H1 (cell line): ENCODE measurements at regions not wholly inside any gene's neighbourhood (a gene's known extent, or its start where the extent isn't known, plus 50 kb on each side); places are given as distances from the start of the nearest gene placed in this dataset.

Source experiments
- CTCF ChIA-PET: fragments of 300-600 bp; sonication (Branson Sonifier 250); formaldehyde crosslinking; loops from one replicate; lab custom pipeline; 2021; ENCODE audit not compliant: partially characterized antibody; lab: Charles Lee
- POLR2A ChIA-PET: fragments of 300-600 bp; sonication (Branson Sonifier 250); formaldehyde crosslinking; loops from one replicate; lab custom pipeline; 2021; ENCODE audit warnings: inconsistent platforms; ENCODE audit not compliant: partially characterized antibody; lab: Charles Lee
- DNase-seq, 2 experiments: peaks; one replicate each; pipeline versions ENCODE4 v3.0.0 to v3.0.0-alpha.2; 2010 to 2022; ENCODE audit warnings: low spot score in 2 of 2, low read depth in 1 of 2, mixed read lengths in 1 of 2
- FAIRE-seq: peaks from 2 replicates; lab custom pipeline; 2011; peaks lifted over from hg19 to GRCh38; lab: Jason Lieb, UNC
- H2AFZ ChIP-seq: 2 replicates; pipeline ENCODE4 v1.8.1; 2012; ENCODE audit warnings: low read length, inconsistent platforms
- H2AK5ac ChIP-seq: 2 replicates; pipeline ENCODE4 v1.6.1; 2013; ENCODE audit warnings: low read depth, low read length
- H2BK120ac ChIP-seq: replicated peaks from 2 replicates; pipeline ENCODE3; 2013; ENCODE audit warnings: low read depth, low read length, inconsistent platforms
- H2BK12ac ChIP-seq: 2 replicates; pipeline ENCODE4 v1.6.1; 2013; ENCODE audit warnings: low read depth, low read length
- H2BK15ac ChIP-seq: 2 replicates; pipeline ENCODE4 v1.6.1; 2013; ENCODE audit warnings: low read length
- H2BK20ac ChIP-seq: 2 replicates; pipeline ENCODE4 v1.6.1; 2013; ENCODE audit warnings: low read length
- H2BK5ac ChIP-seq: 2 replicates; pipeline ENCODE4 v1.6.1; 2013; ENCODE audit warnings: low read depth, low read length
- H3K14ac ChIP-seq: 2 replicates; pipeline ENCODE4 v1.6.1; 2013; ENCODE audit warnings: inconsistent platforms; ENCODE audit not compliant: insufficient read length
- H3K18ac ChIP-seq: 2 replicates; pipeline ENCODE4 v1.6.1; 2013; ENCODE audit warnings: low read length; ENCODE audit errors: extremely low read depth
- H3K23ac ChIP-seq: 2 replicates; pipeline ENCODE4 v1.6.1; 2013; ENCODE audit warnings: inconsistent platforms; ENCODE audit not compliant: insufficient read length
- H3K23me2 ChIP-seq: 2 replicates; pipeline ENCODE4 v1.6.1; 2013; ENCODE audit warnings: low read depth, low read length
- H3K27ac ChIP-seq: 2 replicates; pipeline ENCODE4 v1.6.1; 2011; ENCODE audit warnings: low read depth, low read length, inconsistent platforms
- H3K27me3 ChIP-seq, 4 experiments: replicated peaks in 1 of 4; 1 replicate in 1 of 4; 2 replicates in 3 of 4; pipeline versions ENCODE4 v1.6.1 to v1.8.1; 2011 to 2013; ENCODE audit warnings: low read length in 3 of 4, mild to moderate bottlenecking in 3 of 4, inconsistent platforms in 2 of 4, mixed read lengths in 2 of 4, moderate library complexity in 1 of 4; ENCODE audit not compliant: control insufficient read depth in 3 of 4, insufficient read depth in 3 of 4; ENCODE audit errors: extremely low read depth in 1 of 4
- H3K36me3 ChIP-seq, 4 experiments: 2 replicates each; pipeline versions ENCODE4 v1.6.1 to v1.8.1; 2011 to 2013; ENCODE audit warnings: mild to moderate bottlenecking in 4 of 4, low read length in 3 of 4, moderate library complexity in 2 of 4, control low read depth in 1 of 4, inconsistent platforms in 1 of 4; ENCODE audit not compliant: insufficient read depth in 4 of 4, control insufficient read depth in 2 of 4
- H3K4ac ChIP-seq: replicated peaks from 2 replicates; pipeline ENCODE3; 2013; ENCODE audit warnings: low read length, low read depth, mixed read lengths, inconsistent platforms; ENCODE audit not compliant: insufficient read length
- H3K4me1 ChIP-seq, 4 experiments: replicated peaks in 1 of 4; 1 replicate in 1 of 4; 2 replicates in 3 of 4; pipeline versions ENCODE4 v1.6.1 to v1.8.1; 2011 to 2013; ENCODE audit warnings: low read length in 3 of 4, inconsistent platforms in 2 of 4, mixed read lengths in 1 of 4; ENCODE audit not compliant: insufficient read depth in 4 of 4, control insufficient read depth in 3 of 4
- H3K4me2 ChIP-seq, 2 experiments: 2 replicates each; pipeline versions ENCODE4 v1.6.1 to v1.8.1; 2011 to 2013; ENCODE audit warnings: low read depth in 2 of 2, low read length in 2 of 2, control low read depth in 1 of 2, inconsistent platforms in 1 of 2, mild to moderate bottlenecking in 1 of 2; ENCODE audit not compliant: insufficient read depth in 1 of 2
- H3K4me3 ChIP-seq, 4 experiments: fragments of 200-600, 300-600 bp in 1 of 4; sonication (generic), shearing (Covaris generic), sonication (Bioruptor Twin) in 1 of 4; 2 replicates each; pipeline versions ENCODE4 v1.5.1 to v1.8.1; 2011 to 2016; ENCODE audit warnings: low read length in 4 of 4, low read depth in 3 of 4, control low read depth in 2 of 4, inconsistent platforms in 2 of 4, mild to moderate bottlenecking in 2 of 4, mixed read lengths in 1 of 4, moderate library complexity in 1 of 4; ENCODE audit not compliant: insufficient read depth in 2 of 4; ENCODE audit errors: extremely low read depth in 1 of 4
- H3K56ac ChIP-seq: replicated peaks from 2 replicates; pipeline ENCODE3; 2013; ENCODE audit warnings: low read depth, mild to moderate bottlenecking, mixed read lengths, low read length, inconsistent platforms; ENCODE audit not compliant: insufficient read length
- H3K79me1 ChIP-seq: 2 replicates; pipeline ENCODE4 v1.6.1; 2013; ENCODE audit warnings: low read depth, low read length, control low read depth
- H3K79me2 ChIP-seq, 2 experiments: 2 replicates each; pipeline versions ENCODE4 v1.6.1 to v1.8.1; 2012 to 2013; ENCODE audit warnings: low read length in 2 of 2, mild to moderate bottlenecking in 2 of 2, inconsistent platforms in 1 of 2; ENCODE audit not compliant: insufficient read depth in 2 of 2, control insufficient read depth in 1 of 2
- H3K9ac ChIP-seq, 4 experiments: replicated peaks in 1 of 4; 1 replicate in 1 of 4; 2 replicates in 3 of 4; pipeline versions ENCODE4 v1.6.1 to v1.8.1; 2011 to 2013; ENCODE audit warnings: low read depth in 3 of 4, low read length in 3 of 4, control low read depth in 2 of 4, mild to moderate bottlenecking in 2 of 4, moderate library complexity in 2 of 4, inconsistent platforms in 1 of 4; ENCODE audit errors: extremely low read depth in 1 of 4
- H3K9me3 ChIP-seq, 2 experiments: 2 replicates each; pipeline versions ENCODE4 v1.6.1 to v1.8.1; 2012 to 2013; ENCODE audit warnings: mild to moderate bottlenecking in 2 of 2, moderate library complexity in 2 of 2, control low read depth in 1 of 2, inconsistent platforms in 1 of 2, low read depth in 1 of 2, low read length in 1 of 2, mixed read lengths in 1 of 2; ENCODE audit not compliant: insufficient read depth in 2 of 2
- H4K20me1 ChIP-seq, 2 experiments: replicated peaks in 1 of 2; 2 replicates each; pipeline versions ENCODE3 to v1.8.1; 2011 to 2013; ENCODE audit warnings: inconsistent platforms in 2 of 2, low read length in 2 of 2, mild to moderate bottlenecking in 1 of 2; ENCODE audit not compliant: insufficient read depth in 2 of 2, control insufficient read depth in 1 of 2
- H4K5ac ChIP-seq: 2 replicates; pipeline ENCODE4 v1.6.1; 2013; ENCODE audit warnings: low read length, low read depth, mixed read lengths, inconsistent platforms; ENCODE audit not compliant: insufficient read length
- H4K8ac ChIP-seq: 2 replicates; pipeline ENCODE4 v1.8.0; 2013; ENCODE audit warnings: mild to moderate bottlenecking, moderate library complexity, low read length, inconsistent platforms; ENCODE audit not compliant: insufficient read depth; ENCODE audit errors: extremely low read depth
- H4K91ac ChIP-seq: replicated peaks from 2 replicates; pipeline ENCODE3; 2013; ENCODE audit warnings: low read length, mixed read lengths, inconsistent platforms; ENCODE audit not compliant: insufficient read length
- BACH1 ChIP-seq: IDR thresholded peaks from 2 replicates; pipeline ENCODE4 v1.6.1; 2012; ENCODE audit warnings: low read length, improper control_type of control experiment
- BCL11A ChIP-seq, 2 experiments: IDR thresholded peaks; one replicate each; pipeline ENCODE4 v1.6.1; 2011; ENCODE audit warnings: low read depth in 2 of 2, low read length in 2 of 2, mild to moderate bottlenecking in 2 of 2
- BRCA1 ChIP-seq: IDR thresholded peaks from 2 replicates; pipeline ENCODE4 v1.6.1; 2012; ENCODE audit warnings: low read depth, low read length, improper control_type of control experiment
- CBX8 ChIP-seq: fragments of 300-800, 300-1000 bp; sonication (generic); IDR thresholded peaks from 2 replicates; pipeline ENCODE4 v1.7.1; 2016; ENCODE audit warnings: low read depth, low read length, borderline replicate concordance
- KDM4A ChIP-seq: IDR thresholded peaks from one replicate; pipeline ENCODE4 v1.7.1; 2012; ENCODE audit warnings: low read depth, mild to moderate bottlenecking, moderate library complexity, low read length, inconsistent platforms; ENCODE audit not compliant: severe bottlenecking
- KDM5A ChIP-seq: fragments of 200-600 bp; IDR thresholded peaks from 2 replicates; pipeline ENCODE4 v1.7.1; 2012; ENCODE audit warnings: mild to moderate bottlenecking, low read length, inconsistent platforms, mixed read lengths
- NRF1 ChIP-seq: IDR thresholded peaks from 2 replicates; pipeline ENCODE4 v1.6.1; 2011; ENCODE audit warnings: mild to moderate bottlenecking, low read depth, low read length, improper control_type of control experiment
- POLR2AphosphoS5 ChIP-seq: IDR thresholded peaks from 2 replicates; pipeline ENCODE4 v1.6.1; 2011; ENCODE audit warnings: low read depth, low read length
- POU5F1 ChIP-seq: IDR thresholded peaks from 2 replicates; pipeline ENCODE4 v1.6.1; 2011; ENCODE audit warnings: low read depth, mild to moderate bottlenecking, low read length, moderate library complexity
- RFX5 ChIP-seq: IDR thresholded peaks from 2 replicates; pipeline ENCODE4 v1.6.1; 2011; ENCODE audit warnings: low read depth, low read length, improper control_type of control experiment, borderline replicate concordance
- RNF2 ChIP-seq: fragments of 200-900, 300-1000 bp; sonication (generic); IDR thresholded peaks from 2 replicates; pipeline ENCODE4 v1.7.1; 2016; ENCODE audit warnings: borderline replicate concordance, low read depth, mild to moderate bottlenecking, antibody characterized with exemption, low read length; ENCODE audit not compliant: poor library complexity, severe bottlenecking; ENCODE audit errors: missing control alignments
- SIN3A ChIP-seq, 2 experiments: IDR thresholded peaks in 1 of 2; conservative IDR thresholded peaks in 1 of 2; 2 replicates each; pipeline ENCODE4 v1.6.1; 2011 to 2012; ENCODE audit warnings: low read length in 2 of 2, improper control_type of control experiment in 1 of 2, low read depth in 1 of 2, mild to moderate bottlenecking in 1 of 2
- SIRT6 ChIP-seq: IDR thresholded peaks from one replicate; pipeline ENCODE4 v1.7.1; 2012; ENCODE audit warnings: low read length, inconsistent platforms
- SP1 ChIP-seq: IDR thresholded peaks from 2 replicates; pipeline ENCODE4 v1.6.1; 2011; ENCODE audit warnings: low read depth, low read length
- SP2 ChIP-seq: IDR thresholded peaks from 2 replicates; pipeline ENCODE4 v1.6.1; 2012; ENCODE audit warnings: mild to moderate bottlenecking, low read length, inconsistent platforms
- TBP ChIP-seq: IDR thresholded peaks from 2 replicates; pipeline ENCODE4 v1.6.1; 2011; ENCODE audit warnings: low read depth, low read length, improper control_type of control experiment
- WGBS, 2 experiments: shearing (Covaris generic) in 1 of 2; methylation state at CpG; one replicate each; pipeline versions ENCODE4 v1.1.6 to v1.1.7; 2013 to 2015; ENCODE audit warnings: low lambda C conversion rate in 2 of 2, mixed read lengths in 2 of 2, inconsistent platforms in 1 of 2, low coverage in 1 of 2, missing lambda C conversion rate in 1 of 2; ENCODE audit not compliant: insufficient replicate concordance in 2 of 2, insufficient coverage in 1 of 2, insufficient read length in 1 of 2; ENCODE audit errors: extremely low coverage in 1 of 2, missing lambda C conversion rate in 1 of 2; 5-methylcytosine and 5-hydroxymethylcytosine counted together

- H3K18ac ChIP-seq, result no peak overlapping the region
- 83% methylated on average over 3 of the region's 3 CpGs; no CpG with 5 or more reads in 1 of the 2 experiments for WGBS, 2 experiments
- H3K56ac ChIP-seq, result no peak overlapping the region
- no peak overlapping the region for H2BK12ac ChIP-seq
- H2AK5ac ChIP-seq, result no peak overlapping the region
- no peaks in the 10 kb centered on the region for H4K20me1 ChIP-seq
- DNase-seq (no peak), FAIRE-seq (no peak)
- no peaks in the 10 kb centered on the region for H3K4me1 ChIP-seq
- ChIA-PET POLR2A (no interaction called here), CTCF (interaction anchor here (0.7 kb wide), 1 partner anchor 11 kb away, joined by 3 read pairs; no protein-coding TSS in a partner anchor)
- no peak overlapping the region for H2BK120ac ChIP-seq
- no peak overlapping the region for H3K14ac ChIP-seq
- H4K91ac ChIP-seq, result no peak overlapping the region
- H3K9ac ChIP-seq, result no peak overlapping the region
- H3K36me3 ChIP-seq, result no peaks in the 10 kb centered on the region
- H2BK15ac ChIP-seq, result no peak overlapping the region
- no peaks in the 10 kb centered on the region for H3K9me3 ChIP-seq
- no peak overlapping the region for H3K23ac ChIP-seq
- no peaks in the 10 kb centered on the region for H3K79me2 ChIP-seq
- H3K23me2 ChIP-seq, result no peaks in the 10 kb centered on the region
- H4K8ac ChIP-seq, result no peak overlapping the region
- H2AFZ ChIP-seq, result no peak overlapping the region
- no peak overlapping the region for H2BK5ac ChIP-seq
- H3K27ac ChIP-seq, result no peak overlapping the region
- no peak overlapping the region for H3K4me2 ChIP-seq
- H3K27me3 ChIP-seq, result no peaks in the 10 kb centered on the region
- H3K4ac ChIP-seq, result no peak overlapping the region
- H3K79me1 ChIP-seq, result no peaks in the 10 kb centered on the region
- H2BK20ac ChIP-seq, result no peak overlapping the region
- no peak overlapping the region for H4K5ac ChIP-seq
- H3K4me3 ChIP-seq, result no peak overlapping the region
- no peak for TF ChIP-seq KDM4A
- no peak for TF ChIP-seq RNF2
- TF ChIP-seq POLR2AphosphoS5, result no peak
- TF ChIP-seq KDM5A, result no peak
- TF ChIP-seq SIRT6, result no peak
- TF ChIP-seq SP1, result no peak
- no peak for TF ChIP-seq POU5F1
- no peak for TF ChIP-seq SIN3A (conservative IDR thresholded peaks at IDR 0.05 in 1 of 2, IDR thresholded peaks at IDR 0.05 in 1 of 2; ENCODE audit: low read depth in 1 of 2, low read length in 2 of 2)
- TF ChIP-seq BRCA1, result no peak
- TF ChIP-seq SP2, result no peak
- no peak for TF ChIP-seq NRF1
- no peak for TF ChIP-seq BACH1
- TF ChIP-seq RFX5, result no peak
- TF ChIP-seq BCL11A (IDR thresholded peaks at IDR 0.05; ENCODE audit: low read depth in 2 of 2, low read length in 2 of 2), result no peak
- TF ChIP-seq CBX8, result no peak
- no peak for TF ChIP-seq TBP
Observed at GRCh38 chrX:111609206-111609605, 71.8 kb upstream of the ALG13 start.
